Neural crest cell (in vitro differentiated cells): ENCODE measurements at regions not wholly inside any gene's neighbourhood (a gene's known extent, or its start where the extent isn't known, plus 50 kb on each side); places are given as distances from the start of the nearest gene placed in this dataset.
"Not testable (repeated sequence)": the region's sequence is repeated elsewhere in the genome, so short reads cannot be mapped to it uniquely, and the experiment has no call there.

Experiments used
- DNase-seq: peaks from one replicate; pipeline ENCODE4 v3.0.0; 2021; ENCODE audit warnings: low read depth, mixed read lengths, low spot score
- H3K27ac Mint-ChIP-seq: one replicate; pipeline ENCODE4 v1.8.0; 2021; ENCODE audit warnings: mild to moderate bottlenecking, mixed read lengths; ENCODE audit not compliant: unreplicated experiment
- H3K27me3 Mint-ChIP-seq: 2 replicates; pipeline ENCODE4 v1.8.0; 2021; ENCODE audit warnings: low read depth, mild to moderate bottlenecking, mixed read lengths
- H3K36me3 Mint-ChIP-seq: 2 replicates; pipeline ENCODE4 v1.8.0; 2021; ENCODE audit warnings: low read depth, mild to moderate bottlenecking, mixed read lengths
- H3K4me1 Mint-ChIP-seq: 2 replicates; pipeline ENCODE4 v1.8.0; 2021; ENCODE audit warnings: mixed read lengths
- H3K4me3 Mint-ChIP-seq: one replicate; pipeline ENCODE4 v1.8.0; 2021; ENCODE audit warnings: mild to moderate bottlenecking, mixed read lengths
- H3K9me3 Mint-ChIP-seq: 2 replicates; pipeline ENCODE4 v1.8.0; 2021; ENCODE audit warnings: mixed read lengths
- TF ChIP-seq, protein P1 (sequence below): fragments of 200-600 bp; sonication (generic); conservative IDR thresholded peaks from 2 replicates; pipeline ENCODE4 v1.5.0; 2021; ENCODE audit warnings: antibody characterized with exemption, mild to moderate bottlenecking

DNA sequence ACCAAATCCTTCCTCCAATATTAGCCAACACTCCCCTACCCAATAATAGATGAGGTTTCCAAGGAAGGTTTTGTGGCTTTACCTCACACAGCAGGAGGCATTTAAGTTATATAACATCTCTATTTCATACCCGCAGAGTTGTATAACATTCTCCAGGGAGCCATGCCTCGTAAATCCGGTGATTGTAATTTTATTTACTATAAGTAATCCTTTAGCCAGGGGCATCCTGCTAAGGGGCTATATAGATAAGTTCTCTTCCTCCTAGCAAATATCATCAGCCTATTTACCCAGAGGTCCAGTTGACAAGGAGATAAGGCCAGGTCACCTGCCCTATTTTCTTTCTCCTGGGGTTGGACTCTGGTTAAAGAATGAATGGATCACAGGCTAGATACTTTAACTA lies 2051.0 kb downstream of the EFNA5 start:
- TF ChIP-seq, protein P1, sequence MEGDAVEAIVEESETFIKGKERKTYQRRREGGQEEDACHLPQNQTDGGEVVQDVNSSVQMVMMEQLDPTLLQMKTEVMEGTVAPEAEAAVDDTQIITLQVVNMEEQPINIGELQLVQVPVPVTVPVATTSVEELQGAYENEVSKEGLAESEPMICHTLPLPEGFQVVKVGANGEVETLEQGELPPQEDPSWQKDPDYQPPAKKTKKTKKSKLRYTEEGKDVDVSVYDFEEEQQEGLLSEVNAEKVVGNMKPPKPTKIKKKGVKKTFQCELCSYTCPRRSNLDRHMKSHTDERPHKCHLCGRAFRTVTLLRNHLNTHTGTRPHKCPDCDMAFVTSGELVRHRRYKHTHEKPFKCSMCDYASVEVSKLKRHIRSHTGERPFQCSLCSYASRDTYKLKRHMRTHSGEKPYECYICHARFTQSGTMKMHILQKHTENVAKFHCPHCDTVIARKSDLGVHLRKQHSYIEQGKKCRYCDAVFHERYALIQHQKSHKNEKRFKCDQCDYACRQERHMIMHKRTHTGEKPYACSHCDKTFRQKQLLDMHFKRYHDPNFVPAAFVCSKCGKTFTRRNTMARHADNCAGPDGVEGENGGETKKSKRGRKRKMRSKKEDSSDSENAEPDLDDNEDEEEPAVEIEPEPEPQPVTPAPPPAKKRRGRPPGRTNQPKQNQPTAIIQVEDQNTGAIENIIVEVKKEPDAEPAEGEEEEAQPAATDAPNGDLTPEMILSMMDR: no peak
- H3K27me3 Mint-ChIP-seq: no peaks in the 10 kb centered on the region
- H3K27ac Mint-ChIP-seq: no peak overlapping the region
- no peak for DNase-seq
- no peak overlapping the region for H3K4me3 Mint-ChIP-seq
- H3K9me3 Mint-ChIP-seq: no peaks in the 10 kb centered on the region
- no peaks in the 10 kb centered on the region for H3K4me1 Mint-ChIP-seq
- H3K36me3 Mint-ChIP-seq: no peaks in the 10 kb centered on the region

DNA sequence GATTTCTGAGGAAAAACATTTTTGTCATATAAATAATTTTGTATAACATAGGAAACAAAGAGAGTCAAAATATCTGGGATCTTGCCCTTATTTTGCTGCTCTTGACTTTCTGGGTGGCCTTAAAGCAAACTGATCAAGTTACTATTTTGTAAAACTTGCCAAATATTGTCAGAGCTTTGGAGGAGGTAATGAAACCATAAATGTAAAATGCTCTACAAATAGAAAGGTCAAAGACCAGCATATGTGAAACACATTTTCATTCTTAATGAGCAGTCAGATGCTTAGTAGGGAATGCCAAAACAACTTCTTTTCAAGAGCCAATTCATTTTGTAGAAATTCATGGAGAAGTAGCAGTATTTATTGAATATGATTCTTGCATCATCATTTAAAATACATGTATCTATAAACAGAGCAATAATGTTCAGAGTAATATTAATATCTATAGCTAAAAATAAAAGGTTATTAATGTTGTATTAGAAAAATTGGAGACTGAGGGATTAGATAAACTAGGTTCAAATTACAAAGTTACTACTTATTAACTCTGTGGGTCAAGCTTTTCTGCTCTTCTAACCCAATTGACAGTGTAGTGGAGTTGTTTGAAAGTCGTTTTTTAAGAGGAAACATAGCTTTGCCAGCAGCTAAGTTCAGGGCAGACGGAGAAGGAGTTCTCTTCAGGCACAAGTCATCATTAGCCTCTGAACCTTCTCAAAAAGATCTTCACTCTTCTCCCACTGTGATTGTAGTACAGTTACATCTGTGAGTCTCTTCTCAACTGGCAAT lies 2053.1 kb downstream of the EFNA5 start:
- Mint-ChIP-seq H3K4me3 (no peak overlapping the region), H3K36me3 (no peaks in the 10 kb centered on the region), H3K9me3 (no peaks in the 10 kb centered on the region), H3K4me1 (no peaks in the 10 kb centered on the region), H3K27ac (no peak overlapping the region), H3K27me3 (no peaks in the 10 kb centered on the region)
- DNase-seq: no peak
- TF ChIP-seq, protein P1: no peak

DNA sequence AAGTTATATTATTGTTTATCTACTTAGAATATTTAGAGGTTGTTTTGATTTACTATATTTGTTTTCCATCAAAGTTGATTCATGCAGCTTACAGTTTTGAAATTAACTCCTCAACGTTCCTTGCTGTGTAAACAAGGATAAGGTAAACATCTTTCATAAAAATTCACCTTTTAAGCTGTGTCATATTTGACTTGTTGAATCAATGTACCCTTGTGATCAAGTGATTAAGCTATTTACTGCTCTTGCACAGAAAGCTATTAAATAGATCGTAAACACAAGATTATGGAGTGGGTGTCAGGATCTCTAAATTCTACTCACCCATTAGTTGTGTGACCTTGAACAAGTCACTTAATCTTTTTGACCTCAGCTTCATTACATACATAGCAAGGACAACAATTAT lies 2054.0 kb upstream of the NUDT12 start:
- no peak overlapping the region for H3K27ac Mint-ChIP-seq
- H3K36me3 Mint-ChIP-seq: no peaks in the 10 kb centered on the region
- TF ChIP-seq, protein P1: no peak
- H3K4me3 Mint-ChIP-seq: no peak overlapping the region
- no peaks in the 10 kb centered on the region for H3K4me1 Mint-ChIP-seq
- H3K9me3 Mint-ChIP-seq: no peaks in the 10 kb centered on the region
- no peak for DNase-seq
- no peaks in the 10 kb centered on the region for H3K27me3 Mint-ChIP-seq

DNA sequence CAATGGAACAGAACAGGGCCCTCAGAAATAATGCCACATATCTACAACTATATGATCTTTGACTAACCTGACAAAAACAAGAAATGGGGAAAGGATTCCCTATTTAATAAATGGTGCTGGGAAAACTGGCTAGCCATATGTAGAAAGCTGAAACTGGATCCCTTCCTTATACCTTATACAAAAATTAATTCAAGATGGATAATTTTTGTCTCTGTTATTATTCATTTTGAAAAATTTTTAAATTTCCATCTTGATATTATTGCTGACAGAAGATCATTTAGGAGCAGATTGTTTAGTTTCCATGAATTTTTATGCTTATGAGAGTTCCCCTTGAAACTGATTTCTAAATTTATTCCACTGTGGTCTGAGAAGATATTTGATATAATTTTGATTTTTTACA lies 2039.8 kb upstream of the NUDT12 start:
- not testable (repeated sequence) for H3K27ac Mint-ChIP-seq, H3K4me3 Mint-ChIP-seq, H3K36me3 Mint-ChIP-seq, H3K4me1 Mint-ChIP-seq, H3K9me3 Mint-ChIP-seq, H3K27me3 Mint-ChIP-seq, DNase-seq

DNA sequence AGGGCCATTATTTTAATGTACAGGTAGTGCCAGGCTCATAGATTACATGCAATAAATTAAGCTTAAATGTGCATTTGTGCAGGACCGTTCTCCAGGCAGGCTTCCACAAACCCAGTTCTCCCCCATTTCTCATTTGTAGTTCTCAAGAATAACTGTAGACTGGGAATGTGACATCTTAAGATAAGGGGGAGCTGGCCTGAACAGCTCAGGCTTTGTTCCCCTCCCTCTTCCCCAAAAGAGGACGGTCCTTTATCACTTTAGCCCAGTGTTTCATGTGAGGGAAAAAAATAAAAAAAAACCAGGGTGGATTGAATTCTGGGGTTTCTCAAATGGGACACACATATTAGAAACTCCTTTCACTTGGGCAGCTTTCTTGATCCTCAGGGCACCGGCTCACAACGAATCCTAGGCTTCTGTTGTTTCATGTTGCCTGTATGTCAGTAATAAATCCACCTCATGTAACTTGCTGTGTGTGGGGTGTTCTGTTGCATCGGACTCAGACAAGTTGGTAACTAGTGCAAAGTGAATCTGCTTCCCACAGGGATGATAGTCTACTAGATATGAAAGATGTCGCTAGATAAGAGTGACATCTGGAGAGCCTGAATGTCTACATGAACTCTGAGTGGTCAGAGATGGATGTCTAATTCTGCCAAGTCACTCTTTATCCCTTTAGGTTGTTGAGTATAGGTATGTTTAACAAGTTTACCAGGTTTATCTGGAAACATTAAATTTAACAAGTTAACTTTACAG lies 2030.6 kb upstream of the NUDT12 start:
- no peak for DNase-seq
- H3K9me3 Mint-ChIP-seq: peaks cover 2% of the 10 kb centered on the region
- no peak overlapping the region for H3K4me3 Mint-ChIP-seq
- H3K27me3 Mint-ChIP-seq: no peaks in the 10 kb centered on the region
- no peak overlapping the region for H3K27ac Mint-ChIP-seq
- no peaks in the 10 kb centered on the region for H3K4me1 Mint-ChIP-seq
- TF ChIP-seq, protein P1: no peak
- no peaks in the 10 kb centered on the region for H3K36me3 Mint-ChIP-seq

DNA sequence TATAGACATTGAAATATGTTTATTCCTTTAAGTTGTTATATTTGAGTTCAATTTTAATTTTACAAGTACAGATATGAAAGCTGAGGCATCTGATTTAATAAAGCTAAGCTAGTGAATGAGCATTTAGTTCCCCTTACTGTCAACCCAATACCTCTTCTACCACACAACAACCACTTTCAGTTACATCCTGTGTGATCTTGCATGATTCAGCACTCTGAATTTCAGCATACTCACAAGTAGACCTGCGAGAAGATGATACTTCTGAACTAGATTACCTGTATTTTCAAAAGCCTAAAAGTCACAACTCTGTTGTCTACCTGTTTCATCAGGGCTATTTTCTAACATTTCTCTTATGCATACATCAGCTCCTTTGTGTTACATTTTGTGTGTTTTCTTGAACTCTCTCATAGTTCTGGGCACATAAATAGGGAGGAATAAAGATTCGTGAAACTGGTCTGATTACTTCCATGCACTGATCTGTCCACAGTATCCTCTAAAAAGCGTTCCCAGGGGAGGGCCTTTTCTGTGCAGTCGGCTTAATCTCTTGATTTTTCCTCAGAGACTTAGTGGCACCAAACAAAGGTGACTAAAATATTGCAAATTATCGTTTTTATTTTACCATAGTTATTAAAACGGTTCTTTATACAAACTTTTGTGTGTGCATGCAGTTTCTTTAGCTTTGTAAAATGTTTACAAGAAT lies 2025.5 kb upstream of the NUDT12 start:
- no peak for DNase-seq
- Mint-ChIP-seq H3K4me3 (no peak overlapping the region), H3K27me3 (no peaks in the 10 kb centered on the region), H3K4me1 (no peaks in the 10 kb centered on the region), H3K9me3 (peaks cover 7% of the 10 kb centered on the region), H3K27ac (peak overlapping the region; percentile 73), H3K36me3 (no peaks in the 10 kb centered on the region)
- TF ChIP-seq, protein P1: no peak
